GM19468 (cell line): ENCODE measurements at regions not wholly inside any gene's neighbourhood (a gene's known extent, or its start where the extent isn't known, plus 50 kb on each side); places are given as distances from the start of the nearest gene placed in this dataset.

ENCODE experiments used
- ATAC-seq: cut with Tn5 transposase; IDR thresholded peaks from one replicate; pipeline ENCODE4 v1.9.1; 2021; ENCODE audit warnings: mild to moderate bottlenecking, moderate library complexity, moderate number of reproducible peaks; ENCODE audit not compliant: unreplicated experiment; ENCODE audit errors: extremely low read depth

DNA sequence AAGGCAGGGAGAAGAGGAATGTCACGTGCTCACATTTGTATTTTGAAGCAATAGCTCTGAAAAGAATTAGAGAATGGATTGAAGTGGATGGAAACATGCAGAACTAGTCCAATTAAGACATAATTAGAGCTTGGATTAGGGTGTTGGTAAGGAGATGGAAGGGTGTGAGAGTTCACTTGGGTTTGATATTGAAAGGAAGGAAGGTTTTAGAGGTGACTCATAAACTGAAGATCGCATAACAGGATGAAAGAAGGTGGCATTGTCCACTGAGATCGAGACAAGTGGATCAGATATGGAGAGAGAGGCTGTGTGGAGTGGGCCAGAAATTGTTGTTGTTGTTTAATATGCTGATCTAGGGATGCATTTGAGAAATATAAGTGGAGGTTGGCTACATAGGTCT, 244.0 kb upstream of the SMIM31 start:
- no peak for ATAC-seq

DNA sequence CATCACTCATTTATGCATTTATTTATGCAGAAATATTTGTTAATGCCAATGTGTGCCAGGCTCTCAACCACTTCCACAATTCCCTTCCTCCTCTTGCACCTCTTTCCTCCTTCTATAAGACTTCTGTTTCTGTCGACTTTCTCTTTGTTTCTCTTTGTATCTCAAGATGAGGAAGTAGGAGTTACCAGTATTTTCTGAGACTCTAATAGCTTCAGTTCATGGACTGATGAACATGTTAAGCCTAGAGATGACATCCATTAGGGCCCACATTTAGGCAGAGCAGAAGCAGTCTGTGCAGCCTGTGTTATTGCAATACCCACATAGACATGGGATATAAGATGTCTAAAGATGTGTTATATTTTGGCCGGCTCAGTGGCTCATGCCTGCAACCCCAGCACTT, 241.8 kb upstream of the SMIM31 start:
- ATAC-seq: no peak

DNA sequence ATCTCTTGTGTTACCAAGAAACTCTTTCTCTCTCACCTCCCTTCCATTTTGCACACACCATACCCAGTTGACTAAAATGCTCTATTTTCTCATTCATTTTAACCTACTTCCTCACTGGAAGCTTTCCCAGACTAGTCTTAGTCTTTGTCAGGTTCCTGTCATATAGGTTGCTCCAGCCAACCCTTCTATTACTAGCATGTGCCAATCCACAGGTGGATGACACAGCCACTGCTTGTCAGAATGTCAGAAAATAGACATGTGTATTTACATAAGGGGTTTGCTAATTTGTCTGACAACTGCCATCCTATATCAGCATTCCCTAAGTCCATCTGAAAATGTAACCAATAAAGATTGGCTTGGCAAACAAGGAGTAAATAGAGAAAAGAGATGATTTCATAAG, 239.2 kb upstream of the SMIM31 start:
- ATAC-seq: no peak

DNA sequence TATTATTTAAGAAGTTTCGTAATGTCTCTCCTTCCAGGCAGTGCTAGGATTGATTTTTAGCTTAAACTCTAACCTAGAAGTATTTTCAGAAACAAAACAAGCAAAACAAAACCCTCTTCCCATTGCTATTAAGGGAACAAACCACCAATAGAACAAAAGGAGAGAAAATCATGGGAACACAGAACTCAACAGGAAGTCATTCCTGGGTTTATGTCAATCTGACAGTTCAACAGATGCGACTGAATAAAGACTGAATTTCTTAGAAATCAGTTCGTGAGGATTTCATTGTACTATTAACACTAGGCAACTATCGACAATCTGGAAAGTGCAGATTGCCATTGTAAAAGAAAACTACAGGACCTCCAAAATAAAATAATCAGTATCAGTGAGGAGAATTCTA, 229.1 kb upstream of the SMIM31 start:
- ATAC-seq: no peak

DNA sequence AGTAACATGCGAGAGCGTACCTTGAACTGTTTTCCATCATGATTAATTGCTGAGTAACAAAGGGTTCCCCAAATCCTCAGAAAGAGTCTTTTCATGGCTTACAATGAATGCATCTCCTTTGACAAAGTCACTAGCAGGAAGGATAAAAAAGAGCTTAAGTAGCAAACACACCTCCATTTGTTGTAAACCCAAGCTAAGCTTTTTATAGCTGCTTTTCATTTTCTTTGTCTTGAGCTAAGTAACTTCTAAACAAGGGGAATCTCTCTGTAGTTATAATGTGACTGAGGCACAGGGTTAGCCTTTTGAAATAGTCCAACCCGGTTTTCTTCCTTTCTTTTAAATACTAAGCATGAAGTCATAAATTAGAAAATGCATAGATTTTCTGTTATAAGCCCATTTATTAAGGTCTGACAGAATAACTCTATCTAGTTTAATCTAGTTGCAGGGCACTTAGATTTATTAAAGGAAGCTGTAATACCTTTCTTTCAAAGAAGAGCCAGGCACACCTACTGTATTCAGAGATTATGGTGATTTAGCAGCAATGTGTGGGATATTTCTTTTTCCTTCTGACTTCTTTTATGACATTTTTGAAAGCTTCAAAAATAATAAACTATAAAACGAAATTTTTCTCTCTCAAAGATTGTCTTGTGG, 226.9 kb upstream of the SMIM31 start:
- ATAC-seq: no peak

DNA sequence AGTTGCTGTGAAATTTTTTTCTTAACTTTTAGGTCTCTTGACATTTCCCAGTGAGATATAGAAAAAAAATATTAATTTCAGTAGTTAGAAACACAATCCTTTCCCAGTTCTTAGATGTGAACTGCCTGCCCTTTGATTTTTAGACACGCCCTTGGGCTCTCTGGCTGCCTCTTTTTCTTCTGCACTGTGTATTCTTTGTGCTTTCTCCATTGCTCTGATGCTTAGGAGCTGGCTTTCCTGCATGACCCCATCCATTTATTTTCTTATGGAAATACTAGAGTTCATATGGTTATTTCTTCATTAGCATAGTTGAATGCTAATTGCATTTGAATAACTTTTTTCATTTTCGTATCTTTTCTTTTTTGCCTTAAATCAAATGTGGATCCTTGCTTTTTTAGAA, 224.9 kb upstream of the SMIM31 start:
- no peak for ATAC-seq

DNA sequence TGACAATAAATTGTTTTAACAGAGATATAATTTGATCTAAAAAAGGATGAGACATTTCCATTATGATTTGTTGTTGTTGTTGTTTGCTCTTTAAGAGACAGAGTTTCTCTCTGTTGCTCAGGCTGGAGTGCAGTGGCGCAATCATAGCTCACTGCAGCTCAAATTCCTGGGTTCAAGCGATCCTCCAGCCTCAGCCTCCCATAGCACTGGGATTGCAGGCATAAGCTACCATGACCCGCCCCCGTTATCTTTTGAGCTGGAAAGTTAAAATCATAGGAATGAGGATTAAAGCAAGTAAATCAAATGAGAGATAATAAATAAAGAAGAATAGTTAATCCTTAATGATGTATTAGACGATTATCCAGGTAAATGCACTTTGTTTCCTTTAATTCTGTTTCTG, 224.4 kb upstream of the SMIM31 start:
- ATAC-seq: no peak

DNA sequence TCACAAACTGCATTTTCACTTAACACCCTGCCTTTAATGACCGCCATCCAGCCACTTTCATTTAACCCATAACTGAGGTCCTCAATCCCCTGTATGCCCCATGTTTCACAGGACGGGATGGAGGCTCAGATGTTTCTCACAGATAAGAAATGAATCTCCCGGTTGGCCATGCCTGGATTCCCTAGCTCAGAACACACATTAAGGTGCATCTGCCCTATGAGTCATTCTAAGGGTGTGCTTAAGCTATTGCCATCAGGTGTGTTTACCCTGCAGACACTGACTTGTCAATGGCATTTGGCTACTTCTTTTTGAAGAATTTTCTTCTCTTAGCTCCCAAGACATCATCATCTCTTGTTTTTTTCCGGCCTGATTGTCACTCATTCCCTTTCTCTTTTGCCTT, 222.6 kb upstream of the SMIM31 start:
- no peak for ATAC-seq

DNA sequence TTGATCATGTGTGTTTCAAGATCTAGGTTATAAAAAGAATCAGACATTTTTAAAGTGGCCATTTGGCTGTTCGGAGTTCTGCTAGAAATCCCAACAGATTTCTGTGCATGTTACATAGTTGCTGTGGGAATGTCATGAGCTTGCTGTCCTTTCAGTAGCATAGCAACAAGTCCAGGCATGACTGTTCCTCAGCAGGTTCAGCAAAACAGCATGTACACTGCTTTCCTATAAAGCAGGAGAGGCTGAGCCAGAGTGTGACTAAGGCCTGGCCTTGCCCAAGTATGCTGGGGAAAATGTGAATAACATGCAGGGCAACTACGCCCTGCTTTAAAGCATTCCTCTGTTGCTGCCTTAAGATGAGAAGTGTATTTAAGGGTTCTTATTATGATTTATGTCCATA, 217.1 kb upstream of the SMIM31 start:
- ATAC-seq: no peak

DNA sequence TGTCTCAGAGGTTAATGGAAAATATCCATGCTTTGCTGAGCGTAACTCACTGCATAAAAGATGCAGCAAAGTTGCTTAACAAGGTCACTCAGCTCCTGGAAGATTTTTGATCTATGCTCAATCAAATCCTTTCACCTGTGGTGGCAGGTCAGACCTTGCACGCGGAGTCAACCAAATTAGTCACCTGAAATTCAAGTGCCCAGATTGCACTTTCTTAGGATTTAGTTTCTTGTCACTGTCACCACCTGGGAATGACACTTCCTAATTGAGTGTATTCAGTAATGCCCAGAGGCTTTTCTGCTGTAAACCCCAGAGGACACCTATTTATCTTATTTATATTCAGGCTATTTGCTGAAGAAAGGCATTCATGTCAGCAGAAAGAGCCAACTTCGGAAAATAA, 215.8 kb upstream of the SMIM31 start:
- no peak for ATAC-seq

DNA sequence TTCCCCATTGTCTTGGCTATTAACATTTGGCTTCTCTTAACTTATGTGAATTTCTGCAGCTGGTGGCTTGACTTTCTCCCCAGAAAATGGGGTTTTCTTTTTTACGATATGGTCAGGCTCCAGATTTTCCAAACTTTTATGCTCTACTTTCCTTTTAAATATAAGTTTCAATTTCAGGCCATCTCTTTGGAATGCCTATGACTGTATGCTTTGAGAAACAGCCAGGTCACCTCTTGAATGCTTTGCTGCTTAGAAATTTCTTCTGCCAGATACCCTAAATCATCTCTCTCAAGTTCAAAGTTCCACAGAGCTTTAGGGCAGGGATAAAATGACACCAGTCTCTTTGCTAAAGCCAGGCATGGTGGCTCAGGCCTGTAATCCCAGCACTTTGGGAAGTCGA, 212.9 kb upstream of the SMIM31 start:
- ATAC-seq: no peak

DNA sequence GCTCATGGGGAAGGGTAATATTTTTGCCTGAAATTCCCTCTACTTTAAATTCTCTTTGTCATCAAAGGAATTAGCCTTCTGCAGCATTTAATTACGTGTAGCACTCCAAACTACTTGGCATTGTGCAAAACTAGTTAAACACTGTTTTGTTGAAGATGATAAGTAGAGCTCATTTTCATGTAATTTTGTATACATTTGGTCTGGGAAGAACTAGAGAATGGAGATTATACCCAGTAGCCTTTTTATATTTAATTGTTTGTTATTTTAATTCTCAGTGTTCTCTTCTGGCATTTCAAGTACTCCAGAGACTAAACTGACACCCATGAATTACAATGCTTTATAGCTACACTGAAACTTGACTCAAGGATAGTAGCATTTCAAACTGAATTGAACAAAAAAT, 211.5 kb upstream of the SMIM31 start:
- ATAC-seq: no peak

DNA sequence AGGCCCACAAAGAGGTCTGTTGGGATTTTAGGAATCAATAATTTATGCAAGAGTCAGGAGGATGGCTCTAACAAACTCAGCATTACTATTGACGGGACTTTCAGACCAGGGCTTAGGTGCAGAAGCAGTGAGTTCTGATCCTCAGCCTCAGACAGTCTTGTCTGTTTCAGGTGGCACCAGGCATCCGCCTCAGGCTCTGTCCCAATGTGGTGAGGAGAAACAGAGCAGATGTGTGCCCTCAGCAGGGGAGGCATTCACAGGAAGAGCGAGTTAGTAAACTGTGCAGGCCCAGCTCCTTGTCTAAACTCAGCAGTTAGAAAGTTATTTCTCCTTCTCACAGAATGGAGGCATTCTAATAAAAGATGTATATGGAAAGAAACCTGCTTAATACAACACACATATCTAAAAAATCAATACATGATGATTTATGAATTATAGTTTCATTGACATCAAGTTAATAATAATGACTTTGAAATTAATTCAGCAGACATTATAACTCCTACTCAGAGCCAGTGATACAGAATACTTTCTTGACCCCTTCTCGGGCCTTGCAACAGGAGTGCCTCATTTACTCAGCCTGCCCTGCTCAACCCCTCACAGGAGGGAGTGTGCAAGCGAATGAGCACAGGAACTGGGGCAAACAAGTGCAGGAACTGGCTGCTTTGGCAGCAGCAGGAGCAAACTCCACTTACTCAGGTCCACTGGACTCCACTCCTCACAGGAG, 202.8 kb upstream of the SMIM31 start:
- no peak for ATAC-seq

DNA sequence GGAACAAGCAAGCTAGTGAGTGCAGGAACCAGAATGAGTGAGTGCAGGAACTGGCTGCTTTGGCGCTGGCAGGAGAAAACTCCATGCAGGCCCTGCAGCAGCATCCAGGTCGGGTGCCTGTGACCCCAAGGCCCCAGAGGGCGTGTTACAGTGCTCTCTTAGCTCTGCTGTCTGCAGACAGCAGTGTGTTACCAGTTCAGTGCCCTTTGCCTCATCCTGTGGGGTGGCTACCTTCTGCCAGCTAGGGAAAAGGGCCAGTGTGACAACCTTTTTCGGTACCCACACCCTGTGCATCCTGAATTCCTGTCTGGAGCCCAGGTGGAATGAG, 202.3 kb upstream of the SMIM31 start:
- no peak for ATAC-seq

DNA sequence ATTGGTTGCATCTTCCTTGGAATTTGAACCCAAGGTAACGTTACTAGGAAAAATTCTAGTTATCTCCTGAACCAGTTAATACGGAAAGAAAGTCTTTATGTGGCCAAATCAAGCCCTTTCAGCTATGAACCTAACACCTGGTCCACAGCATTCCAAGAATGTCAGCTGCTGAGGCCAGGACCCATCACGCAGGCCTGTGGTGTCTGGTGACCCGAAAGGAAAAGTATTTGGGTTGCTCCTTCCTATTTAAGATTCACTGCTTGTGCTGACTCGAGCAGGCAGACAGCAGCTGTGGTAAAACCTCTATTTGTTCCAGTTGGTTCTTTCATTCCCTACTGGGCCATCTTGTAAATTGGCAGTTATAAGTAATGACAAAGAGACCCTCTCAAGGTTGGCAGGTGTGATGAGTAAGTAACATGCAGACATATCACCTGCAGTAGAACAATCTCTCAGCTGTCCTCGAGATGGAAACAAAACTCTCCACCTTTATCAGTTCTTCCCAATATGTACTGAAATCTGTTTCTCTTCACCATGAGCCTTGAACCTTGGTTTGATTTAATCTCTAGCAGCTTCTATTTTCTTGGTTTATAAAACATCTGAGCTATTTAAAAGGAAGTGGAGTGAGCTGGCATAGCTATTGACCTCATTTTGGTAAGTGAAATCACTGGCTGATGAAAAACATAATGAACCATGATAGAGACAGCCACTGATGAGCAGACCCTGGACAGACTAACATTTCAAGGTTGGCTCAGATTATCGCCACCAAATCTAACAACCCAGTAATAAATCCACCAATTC, 182.1 kb upstream of the SMIM31 start:
- ATAC-seq: no peak

DNA sequence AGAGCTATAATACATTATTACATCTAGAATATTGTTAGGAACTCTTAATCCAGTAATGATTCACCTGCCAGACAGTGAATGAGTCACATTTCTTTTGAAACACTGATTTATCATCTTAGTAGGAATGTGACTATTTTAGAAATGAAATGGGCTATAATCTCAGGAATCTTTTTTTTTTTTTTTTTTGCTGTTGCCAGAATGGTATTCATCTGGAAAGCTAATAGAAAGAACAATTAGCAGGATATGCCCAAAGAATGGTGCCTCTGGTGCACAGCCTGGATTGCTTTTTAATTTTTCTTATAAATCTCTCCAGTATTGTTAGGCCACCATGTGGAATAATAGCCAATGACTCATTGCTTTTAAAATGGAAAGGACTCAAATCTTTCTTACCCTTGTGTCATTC, 181.1 kb upstream of the SMIM31 start:
- ATAC-seq: no peak

DNA sequence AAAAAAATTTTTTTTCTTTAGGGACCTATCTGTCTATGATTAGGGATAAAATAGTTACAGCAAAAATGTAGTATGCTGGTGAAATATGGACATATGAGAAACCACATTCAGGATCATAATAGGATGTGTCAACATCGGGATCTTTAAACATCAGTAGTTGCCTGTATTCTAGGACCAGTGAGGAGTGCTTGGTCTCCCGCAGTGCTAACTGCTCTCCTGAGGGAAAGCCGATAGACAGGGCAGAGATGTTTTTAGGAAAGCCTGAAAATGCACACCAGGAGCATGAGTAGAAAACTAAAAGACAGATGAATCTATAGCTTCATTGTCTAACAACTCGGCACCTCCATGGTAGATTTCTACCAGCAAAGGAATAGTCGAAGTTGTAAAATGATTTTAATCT, 178.1 kb upstream of the SMIM31 start:
- ATAC-seq: no peak

DNA sequence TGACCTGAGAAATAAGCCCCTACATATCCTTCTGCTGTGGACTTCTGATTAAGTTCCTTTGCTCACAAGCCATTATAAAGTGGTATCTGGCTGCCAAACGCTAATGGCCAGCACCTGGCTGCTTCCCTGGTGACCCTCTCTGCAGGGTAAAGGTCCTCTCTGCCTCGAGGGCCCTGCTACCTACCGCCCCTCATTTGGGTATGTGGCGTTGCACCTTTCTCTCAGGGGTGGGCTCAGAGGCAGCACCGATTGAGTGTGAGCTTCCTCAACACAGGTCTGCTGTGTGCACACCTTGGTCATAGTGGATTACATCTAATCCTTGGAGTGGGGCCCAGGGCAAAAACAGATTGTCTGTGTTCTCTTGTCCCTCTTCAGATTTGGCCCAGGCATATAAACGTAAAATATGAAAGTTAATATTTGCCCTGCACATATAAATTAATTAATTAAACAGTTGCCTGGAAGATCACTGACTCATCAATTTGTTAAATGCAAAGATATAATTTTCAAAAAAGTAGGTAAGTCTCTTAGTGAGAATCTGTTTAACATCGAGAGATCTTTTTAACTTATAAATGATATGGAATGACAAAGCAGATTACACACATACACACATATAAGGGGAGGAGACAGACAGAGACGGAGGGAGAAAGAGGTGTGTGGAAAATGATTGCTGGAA, 174.5 kb upstream of the SMIM31 start:
- no peak for ATAC-seq

DNA sequence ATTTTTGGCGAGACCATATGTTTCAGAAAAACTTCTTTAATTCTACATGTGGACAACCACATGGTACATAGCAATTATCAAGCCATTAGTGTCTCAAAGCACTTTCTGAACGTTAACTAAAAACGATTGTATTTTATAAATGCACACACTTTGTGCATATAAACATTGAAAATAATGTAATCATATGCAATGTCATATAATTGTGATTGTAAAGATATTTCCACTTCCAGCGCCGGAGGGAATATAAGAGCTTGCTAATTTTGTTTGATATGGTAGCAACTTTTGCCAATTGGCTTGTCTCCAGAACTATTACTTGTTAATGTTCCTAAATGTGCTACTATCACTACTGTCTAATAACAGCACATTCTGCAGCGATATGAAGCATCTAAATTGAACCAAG, 162.3 kb upstream of the SMIM31 start:
- no peak for ATAC-seq

DNA sequence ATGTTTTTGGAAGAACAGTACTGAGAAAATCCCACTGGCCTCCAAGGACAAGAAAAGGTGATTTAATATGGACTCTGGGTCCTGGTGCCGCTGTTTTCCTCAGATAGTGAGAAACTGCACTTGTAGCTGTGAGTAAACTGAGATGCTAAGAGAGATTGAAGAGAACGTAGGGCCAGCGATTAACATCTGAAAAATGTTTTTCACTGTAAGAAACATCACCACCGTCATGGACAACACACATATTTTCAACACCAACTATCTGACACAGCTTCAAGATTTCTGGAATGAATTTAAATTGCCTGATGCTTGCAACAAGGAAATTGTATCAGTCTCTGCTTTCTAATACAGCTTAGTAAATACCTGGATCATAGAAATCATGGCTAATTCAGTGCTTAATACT, 158.2 kb upstream of the SMIM31 start:
- no peak for ATAC-seq

DNA sequence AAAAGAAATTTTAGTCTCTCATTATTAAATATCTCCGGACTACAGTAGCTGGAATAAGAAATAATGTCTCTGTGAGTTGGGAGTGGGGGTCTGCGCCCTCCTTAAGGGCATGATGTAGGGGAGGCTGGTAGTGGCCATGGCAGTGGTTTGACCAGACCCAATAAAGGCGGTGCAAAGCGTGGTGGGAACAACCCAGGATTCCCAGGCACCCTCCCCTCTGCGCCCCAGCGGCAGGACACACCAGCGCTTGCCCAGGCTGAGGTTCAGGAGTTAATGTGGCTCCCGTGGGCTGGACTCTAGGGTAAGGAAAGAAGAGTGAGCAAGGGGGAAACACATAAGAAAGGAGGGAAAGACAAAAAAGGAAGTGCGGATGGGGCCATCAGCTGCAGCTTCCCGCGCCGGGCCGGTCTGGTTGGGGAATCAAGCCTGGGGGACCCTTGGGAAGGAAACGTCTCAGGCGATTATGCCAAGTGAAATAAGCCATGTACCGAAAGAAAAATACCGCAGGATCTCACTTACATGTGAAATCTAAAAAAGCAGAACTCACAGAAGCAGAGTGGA, 157.5 kb upstream of the SMIM31 start:
- no peak for ATAC-seq
